GM18511 (cell line): ENCODE measurements at regions not wholly inside any gene's neighbourhood (a gene's known extent, or its start where the extent isn't known, plus 50 kb on each side); places are given as distances from the start of the nearest gene placed in this dataset.
A peak's percentile ranks its signal among the peaks of the same experiment; 100 is the strongest.

ENCODE experiments used
- ATAC-seq: cut with Tn5 transposase; IDR thresholded peaks from one replicate; pipeline ENCODE4 v1.9.1; 2021; ENCODE audit warnings: mild to moderate bottlenecking, moderate library complexity; ENCODE audit not compliant: unreplicated experiment

GRCh38 chr5:143870362-143870761, 58.4 kb downstream of the HMHB1 start:
- ATAC-seq = no peak

- ATAC-seq = no peak
Observed at GRCh38 chr5:143870871-143871632, 59.1 kb downstream of the HMHB1 start.

DNA sequence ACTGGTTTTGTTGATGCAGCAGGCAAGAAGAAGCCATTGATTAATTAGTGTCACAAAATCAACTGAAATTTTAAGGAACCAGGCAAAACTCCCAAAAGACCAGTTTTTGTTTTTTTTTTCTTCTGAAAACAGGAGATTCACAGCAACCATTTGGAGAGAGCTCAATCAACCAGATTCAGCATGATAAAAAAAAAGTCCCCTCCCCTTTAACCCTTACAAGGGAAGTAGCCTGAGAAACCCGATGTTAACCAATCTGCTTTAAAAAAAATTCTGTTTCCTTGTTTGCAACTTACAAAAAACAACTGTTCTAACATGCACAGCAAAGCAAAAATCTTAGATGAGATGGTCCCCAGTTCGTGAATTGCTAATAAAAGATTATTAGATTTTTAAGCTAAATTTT, 59.7 kb downstream of the HMHB1 start:
- ATAC-seq = no peak

- peak; percentile 66 for ATAC-seq
Observed at GRCh38 chr5:143874312-143874711, 62.4 kb downstream of the HMHB1 start.

- ATAC-seq = no peak
Observed at GRCh38 chr5:143877196-143877595, 65.2 kb downstream of the HMHB1 start.

DNA sequence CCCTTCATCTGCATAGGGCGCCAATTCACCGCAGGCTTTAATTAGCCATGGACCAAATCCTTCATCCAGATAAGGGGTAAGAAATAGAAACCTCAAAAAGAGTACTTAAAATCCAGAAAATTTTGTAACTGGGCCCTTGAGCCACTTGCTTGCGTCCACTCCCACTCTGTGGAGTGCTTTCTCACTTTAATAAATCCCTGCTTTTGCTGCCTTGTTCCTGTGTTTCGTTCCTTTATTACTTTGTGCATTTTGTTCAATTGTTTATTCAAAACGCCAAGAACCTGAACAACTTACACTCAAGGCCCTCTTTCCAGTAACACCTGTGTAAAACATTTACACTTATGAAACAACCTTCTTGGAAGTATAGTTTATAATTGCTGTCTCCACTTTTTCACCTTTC, 66.5 kb downstream of the HMHB1 start:
- no peak for ATAC-seq

DNA sequence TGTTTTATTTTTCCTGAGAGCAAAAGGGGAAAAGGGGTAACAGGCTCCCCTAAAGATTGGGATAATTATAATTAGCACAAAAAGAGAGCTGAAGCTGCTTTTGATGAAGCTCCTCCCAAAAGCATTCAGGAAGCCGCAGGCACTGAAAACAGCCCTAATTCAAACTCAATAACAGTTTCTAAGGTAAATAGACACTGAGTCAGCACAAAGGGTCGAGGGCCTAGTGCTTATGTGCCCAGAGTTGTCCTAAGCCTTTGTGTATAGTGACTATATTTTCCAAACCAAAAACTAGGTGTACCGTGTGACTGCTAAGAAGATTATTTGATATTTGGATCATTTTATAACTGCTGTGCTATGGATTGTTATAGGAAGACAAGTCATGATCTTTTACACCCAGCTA, 67.7 kb downstream of the HMHB1 start:
- no peak for ATAC-seq

- ATAC-seq = no peak
Observed at GRCh38 chr5:143880178-143880577, 68.2 kb downstream of the HMHB1 start.

DNA sequence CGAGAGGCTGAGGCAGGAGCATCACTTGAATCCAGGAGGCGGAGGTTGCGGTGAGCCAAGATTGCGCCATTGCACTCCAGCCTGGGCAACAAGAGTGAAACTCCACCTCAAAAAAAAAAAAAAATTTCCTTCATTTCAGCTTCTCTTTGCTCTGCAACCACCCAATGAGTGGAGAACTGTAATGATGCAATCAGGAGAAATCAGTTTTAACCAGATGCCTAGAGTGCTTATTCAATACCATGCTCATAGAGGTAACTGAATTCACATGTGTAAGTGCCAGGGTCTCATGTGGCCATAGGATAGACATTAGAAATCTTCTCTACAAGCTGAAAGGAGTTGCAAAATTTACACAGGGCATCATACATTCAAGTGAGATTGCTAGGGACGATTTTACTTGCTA, 70.6 kb downstream of the HMHB1 start:
- ATAC-seq = no peak

- no peak for ATAC-seq
Observed at GRCh38 chr5:143886096-143886495, 74.1 kb downstream of the HMHB1 start.

DNA sequence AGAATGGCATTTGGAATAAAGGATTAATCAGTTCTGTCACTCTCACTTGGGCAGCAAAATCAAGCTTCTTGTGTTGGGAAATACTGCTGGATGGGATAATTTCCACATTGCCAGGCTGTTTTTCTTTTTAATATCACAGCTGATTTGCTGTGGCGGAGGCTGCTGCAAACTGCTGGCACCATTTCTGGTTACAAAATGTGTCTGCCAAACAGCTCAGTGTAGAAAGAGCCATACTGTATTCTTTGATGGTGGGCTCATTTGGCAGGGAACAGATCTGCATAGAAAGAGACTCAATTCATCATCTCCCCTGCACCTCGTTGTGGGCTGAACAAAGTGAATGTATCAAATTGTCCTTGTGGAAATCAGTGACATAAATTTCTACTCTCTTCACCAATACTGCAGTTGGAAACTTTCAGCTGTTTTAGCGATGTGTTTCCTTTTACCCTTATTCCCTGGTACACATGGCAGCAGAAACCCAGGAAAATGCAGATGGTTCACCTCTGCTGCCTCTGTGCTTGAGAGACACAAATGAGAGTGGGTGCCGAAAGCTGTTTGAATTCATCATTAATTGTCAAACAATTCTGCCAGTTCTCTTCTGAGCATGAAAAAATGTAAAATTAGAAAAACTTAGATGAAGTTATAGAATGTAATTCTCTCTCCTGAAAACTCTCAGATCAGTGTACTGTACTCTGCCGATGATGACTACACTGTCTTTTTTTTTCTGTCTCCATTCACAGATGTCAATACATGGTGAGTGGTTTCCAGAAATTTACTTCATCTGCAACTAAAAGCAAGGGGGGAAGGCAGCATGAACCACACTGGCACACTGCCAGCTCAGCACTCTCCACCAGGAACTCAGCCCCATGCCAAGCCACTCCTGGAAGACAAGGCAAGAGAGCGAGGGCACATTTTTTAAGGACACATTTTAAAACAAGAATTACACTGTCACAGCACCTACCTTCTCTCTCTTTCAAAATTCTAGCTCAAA, 75.0 kb downstream of the HMHB1 start:
- no peak for ATAC-seq

- ATAC-seq = no peak
Observed at GRCh38 chr5:143887903-143888665, 76.1 kb downstream of the HMHB1 start.

DNA sequence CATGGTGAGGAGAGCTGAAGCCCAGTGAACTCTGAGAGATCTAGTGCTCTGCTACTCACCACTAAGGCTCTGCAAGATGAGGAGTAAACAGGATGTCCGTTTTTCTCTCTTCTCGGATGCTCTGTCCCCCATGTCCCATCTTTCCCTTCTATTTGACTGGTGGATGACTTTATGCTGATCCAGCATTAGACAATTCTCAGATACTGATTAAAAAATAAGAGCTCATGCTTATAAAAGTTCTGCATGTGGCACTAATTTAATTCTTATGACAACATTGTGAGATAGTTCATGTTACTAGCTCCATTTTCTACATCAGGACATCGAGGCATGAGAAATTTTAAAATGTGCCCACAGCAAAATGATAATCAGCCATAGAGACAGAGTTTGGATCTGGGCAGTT, 77.0 kb downstream of the HMHB1 start:
- no peak for ATAC-seq

- no peak for ATAC-seq
Observed at GRCh38 chr5:143889986-143890385, 78.0 kb downstream of the HMHB1 start.

- no peak for ATAC-seq
Observed at GRCh38 chr5:143890487-143890886, 78.5 kb downstream of the HMHB1 start.

GRCh38 chr5:143892271-143892670, 80.3 kb downstream of the HMHB1 start:
- ATAC-seq = no peak

GRCh38 chr5:143892908-143893307, 80.9 kb downstream of the HMHB1 start:
- ATAC-seq = no peak

- peak; percentile 50 for ATAC-seq
Observed at GRCh38 chr5:143893638-143894037, 81.7 kb downstream of the HMHB1 start.

DNA sequence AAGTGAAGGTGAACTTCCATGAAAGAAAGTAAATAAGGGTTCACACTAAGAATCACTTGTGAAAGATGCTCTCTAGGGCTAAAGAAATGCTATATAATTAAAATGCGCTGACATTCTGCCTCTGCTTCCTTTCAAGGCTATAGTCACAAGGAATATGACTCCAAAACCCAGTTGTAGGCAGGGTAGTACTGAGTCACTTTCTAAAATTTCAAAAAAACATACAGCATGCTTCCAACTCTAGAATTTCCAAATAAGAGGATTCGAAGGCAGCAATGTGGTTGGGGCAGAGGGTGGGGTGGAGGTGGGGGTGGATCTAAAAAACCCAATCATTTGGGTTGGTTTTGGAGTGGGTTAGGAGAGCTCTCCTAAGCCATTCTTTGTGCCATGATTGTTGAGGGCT, 84.6 kb downstream of the HMHB1 start:
- ATAC-seq = no peak

DNA sequence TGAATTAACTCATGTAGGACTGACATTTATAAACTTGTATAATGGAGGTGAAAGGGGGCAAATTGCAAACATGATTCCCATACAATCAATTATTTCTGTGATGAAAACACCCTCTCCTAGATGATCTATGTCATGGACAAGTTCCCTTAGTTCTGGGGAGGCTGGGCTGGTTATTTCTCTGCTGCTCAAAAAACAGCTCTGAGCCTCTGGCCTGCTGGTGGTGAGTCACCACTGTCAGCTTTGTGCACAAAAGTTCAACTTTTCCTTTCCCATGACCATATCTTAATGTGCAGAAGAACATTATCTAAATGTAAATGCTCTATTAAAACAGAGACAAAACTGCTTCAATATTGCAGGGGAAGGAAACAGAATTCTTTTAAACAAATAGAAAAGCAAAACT, 85.0 kb downstream of the HMHB1 start:
- ATAC-seq = no peak

GRCh38 chr5:143898381-143898780, 86.4 kb downstream of the HMHB1 start:
- no peak for ATAC-seq
